ENCODE measurements at regions not wholly inside any gene's neighbourhood (a gene's known extent, or its start where the extent isn't known, plus 50 kb on each side); places are given as distances from the start of the nearest gene placed in this dataset.
"Not testable (repeated sequence)": the region's sequence is repeated elsewhere in the genome, so short reads cannot be mapped to it uniquely, and the experiment has no call there.

GRCh38 chr9:86577420-86578333 lies 223.5 kb upstream of the TUT7 start:
- no peaks in the 10 kb centered on the region for H3K27me3 ChIP-seq
- no peak overlapping the region for H3K27ac ChIP-seq
- H3K4me1 ChIP-seq, result no peaks in the 10 kb centered on the region
- no peaks in the 10 kb centered on the region for H3K36me3 ChIP-seq
- ATAC-seq (no peak), DNase-seq (no peak)
- no peak overlapping the region for H3K4me3 ChIP-seq
- no peaks in the 10 kb centered on the region for H3K9me3 ChIP-seq
- TF ChIP-seq CTCF (IDR thresholded peaks at IDR 0.05), result no peak
- intact Hi-C loops (cut with DNase I), result no loop called here

DNA sequence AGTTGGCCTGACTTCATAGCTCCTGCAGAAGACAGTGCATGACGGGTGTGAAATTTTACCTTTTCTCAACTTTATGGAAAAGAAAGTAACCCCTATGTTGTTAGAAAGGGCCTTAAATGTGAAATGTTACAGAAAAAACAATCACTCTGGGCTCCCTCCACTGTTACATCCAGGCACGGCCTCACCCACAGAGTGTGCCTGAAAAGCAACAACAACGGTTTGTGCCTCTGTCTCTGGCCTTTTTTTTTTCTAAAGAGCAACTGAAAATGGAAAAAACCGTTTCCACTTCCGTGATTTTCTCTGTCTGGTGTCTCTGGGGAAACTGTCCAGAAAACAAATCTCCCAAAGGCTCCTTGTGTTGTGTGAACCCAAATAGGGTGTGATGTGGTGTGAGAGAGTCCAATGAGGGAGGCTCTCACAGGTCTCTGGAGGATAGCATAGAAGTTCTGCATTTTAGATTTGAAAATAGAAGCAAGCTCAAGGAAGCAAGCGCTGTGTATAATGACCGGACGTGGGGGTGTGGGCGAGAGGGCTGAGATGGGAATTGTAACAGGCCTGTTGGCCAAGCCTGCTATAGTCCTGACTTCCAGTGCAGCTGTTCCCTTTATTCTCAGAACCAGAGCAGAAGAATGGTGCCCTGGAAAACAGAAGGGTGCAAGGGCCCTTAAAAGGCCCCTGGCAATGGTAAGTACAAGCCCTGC lies 221.8 kb upstream of the TUT7 start:
- Histone ChIP-seq H3K4me1 (no peaks in the 10 kb centered on the region), H3K27ac (no peak overlapping the region), H3K9me3 (no peaks in the 10 kb centered on the region), H3K27me3 (no peaks in the 10 kb centered on the region), H3K4me3 (no peak overlapping the region), H3K36me3 (no peaks in the 10 kb centered on the region)
- intact Hi-C loops (cut with DNase I), result no loop called here
- no peak for TF ChIP-seq CTCF (IDR thresholded peaks at IDR 0.05)
- ATAC-seq, result no peak
- no peak for DNase-seq

DNA sequence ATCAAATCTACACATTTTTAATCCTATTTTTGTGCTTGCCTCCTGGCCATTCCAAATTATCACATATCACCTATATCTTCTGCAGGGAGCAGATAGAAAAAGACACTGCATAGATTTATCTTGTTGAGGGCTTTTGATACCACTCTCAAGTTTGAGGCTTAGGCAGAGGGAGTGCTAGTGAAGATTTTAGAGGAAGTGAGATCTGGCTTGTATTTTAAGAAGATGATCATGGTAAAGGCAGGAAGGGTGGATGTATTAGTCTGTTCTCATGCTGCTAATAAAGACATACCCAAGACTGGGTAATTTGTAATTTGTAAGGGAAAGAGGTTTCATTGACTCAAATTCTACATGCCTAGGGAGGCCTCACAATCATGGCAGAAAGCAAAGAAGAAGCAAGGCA lies 220.9 kb upstream of the TUT7 start:
- intact Hi-C loops (cut with DNase I), result no loop called here
- no peaks in the 10 kb centered on the region for H3K36me3 ChIP-seq
- H3K4me3 ChIP-seq, result no peak overlapping the region
- TF ChIP-seq CTCF (IDR thresholded peaks at IDR 0.05), result no peak
- ATAC-seq, result no peak
- no peaks in the 10 kb centered on the region for H3K27me3 ChIP-seq
- no peak for DNase-seq
- H3K27ac ChIP-seq, result no peak overlapping the region
- no peaks in the 10 kb centered on the region for H3K4me1 ChIP-seq
- H3K9me3 ChIP-seq, result no peaks in the 10 kb centered on the region

GRCh38 chr9:86573886-86574285 lies 219.7 kb upstream of the TUT7 start:
- H3K27ac ChIP-seq, result no peak overlapping the region
- H3K27me3 ChIP-seq, result no peaks in the 10 kb centered on the region
- no peaks in the 10 kb centered on the region for H3K4me1 ChIP-seq
- ATAC-seq (no peak), DNase-seq (no peak)
- no peak for TF ChIP-seq CTCF (IDR thresholded peaks at IDR 0.05)
- intact Hi-C loops (cut with DNase I), result no loop called here
- no peaks in the 10 kb centered on the region for H3K36me3 ChIP-seq
- H3K4me3 ChIP-seq, result no peak overlapping the region
- H3K9me3 ChIP-seq, result no peaks in the 10 kb centered on the region

GRCh38 chr9:86572904-86573303 lies 218.7 kb upstream of the TUT7 start:
- Histone ChIP-seq H3K27ac (no peak overlapping the region), H3K27me3 (no peaks in the 10 kb centered on the region), H3K36me3 (no peaks in the 10 kb centered on the region), H3K4me1 (no peaks in the 10 kb centered on the region), H3K4me3 (no peak overlapping the region), H3K9me3 (no peaks in the 10 kb centered on the region)
- ATAC-seq (no peak), DNase-seq (no peak)
- intact Hi-C loops (cut with DNase I), result no loop called here
- TF ChIP-seq CTCF (IDR thresholded peaks at IDR 0.05), result no peak

DNA sequence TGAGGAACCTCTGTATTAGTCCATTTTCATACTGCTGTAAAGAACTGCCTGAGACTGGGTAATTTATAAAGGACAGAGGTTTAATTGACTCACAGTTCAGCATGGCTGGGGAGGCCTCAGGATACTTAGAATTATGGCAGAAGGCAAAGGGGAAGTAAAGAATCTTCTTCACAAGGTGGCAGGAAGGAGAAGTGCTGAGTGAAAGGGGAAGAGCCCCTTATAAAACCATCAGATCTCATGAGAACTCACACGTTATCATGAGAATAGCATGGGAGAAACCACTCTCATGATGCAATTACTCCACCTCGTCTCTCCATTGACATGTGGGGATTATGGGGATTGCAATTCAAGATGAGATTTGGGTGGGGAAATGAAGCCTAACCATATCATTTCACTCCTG lies 211.4 kb upstream of the TUT7 start:
- H3K27me3 ChIP-seq; H3K4me1 ChIP-seq; H3K27ac ChIP-seq; DNase-seq; H3K36me3 ChIP-seq; H3K4me3 ChIP-seq; H3K9me3 ChIP-seq; intact Hi-C loops (cut with DNase I); ATAC-seq: not testable (repeated sequence)

Measured in upper lobe of right lung (tissue), 1 donor.